ENCODE measurements at regions not wholly inside any gene's neighbourhood (a gene's known extent, or its start where the extent isn't known, plus 50 kb on each side); places are given as distances from the start of the nearest gene placed in this dataset.

GRCh38 chr22:48682504-48682903 lies 1145.2 kb downstream of the BRD1 start:
- H2AFZ ChIP-seq (ENCODE audit: low read length) = no peak overlapping the region
- H3K4me3 ChIP-seq (ENCODE audit: low read length, poor library complexity, severe bottlenecking) = no peak overlapping the region
- TF ChIP-seq CTCF (conservative IDR thresholded peaks at IDR 0.05; ENCODE audit: low read length) (no peak), EZH2phosphoT487 (IDR thresholded peaks at IDR 0.05; ENCODE audit: borderline replicate concordance) (no peak)
- no peak overlapping the region for H3K9ac ChIP-seq (ENCODE audit: low read depth, low read length, poor library complexity, severe bottlenecking)
- H3K79me2 ChIP-seq (ENCODE audit: insufficient read depth, low read length) = no peaks in the 10 kb centered on the region
- H3K36me3 ChIP-seq (ENCODE audit: insufficient read depth, low read length) = no peaks in the 10 kb centered on the region
- no peak overlapping the region for H3K4me2 ChIP-seq (ENCODE audit: low read depth, low read length, poor library complexity, severe bottlenecking)
- no peaks in the 10 kb centered on the region for H3K27me3 ChIP-seq (ENCODE audit: insufficient read depth, low read length, poor library complexity, severe bottlenecking)
- no peaks in the 10 kb centered on the region for H3F3A ChIP-seq (ENCODE audit: low read depth)
- H3K9me2 ChIP-seq (replicated peaks; ENCODE audit: low read depth, low read length) = no peaks in the 10 kb centered on the region
- peaks cover 17% of the 10 kb centered on the region; the same call in 1 of the 2 replicates for H3K9me3 ChIP-seq (ENCODE audit: insufficient read depth, low read depth, low read length)
- H4K20me1 ChIP-seq (ENCODE audit: insufficient read depth, low read length, poor library complexity, severe bottlenecking) = no peaks in the 10 kb centered on the region
- H3K4me1 ChIP-seq (ENCODE audit: insufficient read depth, low read length, poor library complexity, severe bottlenecking) = no peaks in the 10 kb centered on the region

GRCh38 chr22:48680601-48681000 lies 1147.1 kb downstream of the BRD1 start:
- Histone ChIP-seq H3K27me3 (ENCODE audit: insufficient read depth, low read length, poor library complexity, severe bottlenecking) (no peaks in the 10 kb centered on the region), H3K9ac (ENCODE audit: low read depth, low read length, poor library complexity, severe bottlenecking) (no peak overlapping the region), H3K4me1 (ENCODE audit: insufficient read depth, low read length, poor library complexity, severe bottlenecking) (no peaks in the 10 kb centered on the region), H3K9me3 (ENCODE audit: insufficient read depth, low read depth, low read length) (peaks cover 10% of the 10 kb centered on the region; the same call in 1 of the 2 replicates), H3K36me3 (ENCODE audit: insufficient read depth, low read length) (no peaks in the 10 kb centered on the region), H4K20me1 (ENCODE audit: insufficient read depth, low read length, poor library complexity, severe bottlenecking) (no peaks in the 10 kb centered on the region), H3K9me2 (replicated peaks; ENCODE audit: low read depth, low read length) (no peaks in the 10 kb centered on the region), H2AFZ (ENCODE audit: low read length) (no peak overlapping the region), H3F3A (ENCODE audit: low read depth) (no peaks in the 10 kb centered on the region), H3K4me3 (ENCODE audit: low read length, poor library complexity, severe bottlenecking) (no peak overlapping the region), H3K79me2 (ENCODE audit: insufficient read depth, low read length) (no peaks in the 10 kb centered on the region), H3K4me2 (ENCODE audit: low read depth, low read length, poor library complexity, severe bottlenecking) (no peak overlapping the region)
- TF ChIP-seq EZH2phosphoT487 (IDR thresholded peaks at IDR 0.05; ENCODE audit: borderline replicate concordance) = no peak
- no peak for TF ChIP-seq CTCF (conservative IDR thresholded peaks at IDR 0.05; ENCODE audit: low read length)

- no peaks in the 10 kb centered on the region for H4K20me1 ChIP-seq (ENCODE audit: insufficient read depth, low read length, poor library complexity, severe bottlenecking)
- no peaks in the 10 kb centered on the region for H3K9me2 ChIP-seq (replicated peaks; ENCODE audit: low read depth, low read length)
- H3K4me2 ChIP-seq (ENCODE audit: low read depth, low read length, poor library complexity, severe bottlenecking) = no peak overlapping the region
- no peaks in the 10 kb centered on the region for H3K36me3 ChIP-seq (ENCODE audit: insufficient read depth, low read length)
- no peaks in the 10 kb centered on the region for H3K4me1 ChIP-seq (ENCODE audit: insufficient read depth, low read length, poor library complexity, severe bottlenecking)
- no peak overlapping the region for H3K4me3 ChIP-seq (ENCODE audit: low read length, poor library complexity, severe bottlenecking)
- no peaks in the 10 kb centered on the region for H3K79me2 ChIP-seq (ENCODE audit: insufficient read depth, low read length)
- no peak overlapping the region for H2AFZ ChIP-seq (ENCODE audit: low read length)
- TF ChIP-seq CTCF (conservative IDR thresholded peaks at IDR 0.05; ENCODE audit: low read length) (no peak), EZH2phosphoT487 (IDR thresholded peaks at IDR 0.05; ENCODE audit: borderline replicate concordance) (no peak)
- no peak overlapping the region for H3K9ac ChIP-seq (ENCODE audit: low read depth, low read length, poor library complexity, severe bottlenecking)
- peaks cover 8% of the 10 kb centered on the region; the same call in 1 of the 2 replicates for H3K9me3 ChIP-seq (ENCODE audit: insufficient read depth, low read depth, low read length)
- H3F3A ChIP-seq (ENCODE audit: low read depth) = no peaks in the 10 kb centered on the region
- H3K27me3 ChIP-seq (ENCODE audit: insufficient read depth, low read length, poor library complexity, severe bottlenecking) = no peaks in the 10 kb centered on the region
Measured at GRCh38 chr22:48679656-48680555, 1147.8 kb downstream of the BRD1 start.
